Endothelial cell of umbilical vein (primary cell): ENCODE measurements at regions not wholly inside any gene's neighbourhood (a gene's known extent, or its start where the extent isn't known, plus 50 kb on each side); places are given as distances from the start of the nearest gene placed in this dataset.

Experiments
- GATA2 ChIP-seq: IDR thresholded peaks from 2 replicates; pipeline ENCODE4 v1.7.0; 2011; ENCODE audit warnings: low read depth, mild to moderate bottlenecking, moderate library complexity, mixed read lengths, low read length; ENCODE audit not compliant: insufficient read length, insufficient read depth
- POLR2A ChIP-seq: IDR thresholded peaks from 2 replicates; pipeline ENCODE4 v1.6.1; 2012; ENCODE audit warnings: low read depth, mild to moderate bottlenecking, control low read depth, low read length
- TF ChIP-seq, protein P1 (sequence below), 2 donors: IDR thresholded peaks; 1 replicate in 1 of 2; 2 replicates in 1 of 2; pipeline ENCODE4 v1.5.1; 2011; ENCODE audit warnings: low read length in 2 of 2, mild to moderate bottlenecking in 2 of 2, moderate library complexity in 2 of 2, control low read depth in 1 of 2, inconsistent platforms in 1 of 2, low read depth in 1 of 2; ENCODE audit not compliant: insufficient read depth in 1 of 2; ENCODE audit errors: extremely low read depth in 1 of 2
- TF ChIP-seq, protein P2 (sequence below): IDR thresholded peaks from 2 replicates; pipeline ENCODE4 v1.6.1; 2011; ENCODE audit not compliant: insufficient read depth, insufficient read length

- TF ChIP-seq, protein P1, sequence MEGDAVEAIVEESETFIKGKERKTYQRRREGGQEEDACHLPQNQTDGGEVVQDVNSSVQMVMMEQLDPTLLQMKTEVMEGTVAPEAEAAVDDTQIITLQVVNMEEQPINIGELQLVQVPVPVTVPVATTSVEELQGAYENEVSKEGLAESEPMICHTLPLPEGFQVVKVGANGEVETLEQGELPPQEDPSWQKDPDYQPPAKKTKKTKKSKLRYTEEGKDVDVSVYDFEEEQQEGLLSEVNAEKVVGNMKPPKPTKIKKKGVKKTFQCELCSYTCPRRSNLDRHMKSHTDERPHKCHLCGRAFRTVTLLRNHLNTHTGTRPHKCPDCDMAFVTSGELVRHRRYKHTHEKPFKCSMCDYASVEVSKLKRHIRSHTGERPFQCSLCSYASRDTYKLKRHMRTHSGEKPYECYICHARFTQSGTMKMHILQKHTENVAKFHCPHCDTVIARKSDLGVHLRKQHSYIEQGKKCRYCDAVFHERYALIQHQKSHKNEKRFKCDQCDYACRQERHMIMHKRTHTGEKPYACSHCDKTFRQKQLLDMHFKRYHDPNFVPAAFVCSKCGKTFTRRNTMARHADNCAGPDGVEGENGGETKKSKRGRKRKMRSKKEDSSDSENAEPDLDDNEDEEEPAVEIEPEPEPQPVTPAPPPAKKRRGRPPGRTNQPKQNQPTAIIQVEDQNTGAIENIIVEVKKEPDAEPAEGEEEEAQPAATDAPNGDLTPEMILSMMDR (IDR thresholded peaks at IDR 0.05; ENCODE audit: extremely low read depth in 1 of 2, insufficient read depth in 1 of 2, low read depth in 1 of 2, low read length in 2 of 2): no peak
- TF ChIP-seq POLR2A (no peak), GATA2 (no peak)
- TF ChIP-seq, protein P2, sequence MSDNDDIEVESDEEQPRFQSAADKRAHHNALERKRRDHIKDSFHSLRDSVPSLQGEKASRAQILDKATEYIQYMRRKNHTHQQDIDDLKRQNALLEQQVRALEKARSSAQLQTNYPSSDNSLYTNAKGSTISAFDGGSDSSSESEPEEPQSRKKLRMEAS: no peak
These were observed 1273.7 kb upstream of the AUTS2 start for GRCh38 chr7:68324621-68325020.
